Activated B cell treated with CpG ODN at 0.5 μM for 24 hours (primary cell): ENCODE measurements at regions not wholly inside any gene's neighbourhood (a gene's known extent, or its start where the extent isn't known, plus 50 kb on each side); places are given as distances from the start of the nearest gene placed in this dataset.

Experiments used
- ATAC-seq: fragments of 200-7000 bp; cut with Tn5 transposase; one replicate; pipeline ENCODE4 v1.10.0; 2021; ENCODE audit warnings: low read depth, mild to moderate bottlenecking, moderate library complexity
- CTCF ChIA-PET: fragments of 350-600 bp; sonication (Branson Sonifier 250); formaldehyde crosslinking; loops from one replicate; lab custom pipeline; 2021; ENCODE audit warnings: antibody characterized with exemption; lab: Charles Lee
- POLR2A ChIA-PET: fragments of 350-600 bp; sonication (Branson Sonifier 250); formaldehyde crosslinking; loops from one replicate; lab custom pipeline; 2021; ENCODE audit warnings: antibody characterized with exemption; lab: Charles Lee
- DNase-seq: peaks from one replicate; pipeline ENCODE4 v3.0.0; 2022
- H3K27ac Mint-ChIP-seq: one replicate; pipeline ENCODE4 v1.8.0; 2020; ENCODE audit warnings: mixed read lengths
- H3K27me3 Mint-ChIP-seq: one replicate; pipeline ENCODE4 v1.8.0; 2021; ENCODE audit warnings: mixed read lengths
- H3K36me3 Mint-ChIP-seq: one replicate; pipeline ENCODE4 v1.8.0; 2021; ENCODE audit warnings: low read depth, mixed read lengths
- H3K4me1 Mint-ChIP-seq: one replicate; pipeline ENCODE4 v1.8.0; 2021; ENCODE audit warnings: mixed read lengths
- H3K4me3 Mint-ChIP-seq: one replicate; pipeline ENCODE4 v1.8.0; 2020; ENCODE audit warnings: mild to moderate bottlenecking, mixed read lengths
- H3K9me3 Mint-ChIP-seq: one replicate; pipeline ENCODE4 v1.8.0; 2020; ENCODE audit warnings: mixed read lengths
- intact Hi-C: fragments of 100-400 bp; cut with micrococcal nuclease; formaldehyde crosslinking; loops from one replicate; pipeline ENCODE4 v1.15.1; 2024
- TF ChIP-seq, protein P1 (sequence below): fragments of 200-600 bp; IDR thresholded peaks from one replicate; pipeline ENCODE4 v1.8.0; 2022; ENCODE audit warnings: antibody characterized with exemption, mild to moderate bottlenecking

DNA sequence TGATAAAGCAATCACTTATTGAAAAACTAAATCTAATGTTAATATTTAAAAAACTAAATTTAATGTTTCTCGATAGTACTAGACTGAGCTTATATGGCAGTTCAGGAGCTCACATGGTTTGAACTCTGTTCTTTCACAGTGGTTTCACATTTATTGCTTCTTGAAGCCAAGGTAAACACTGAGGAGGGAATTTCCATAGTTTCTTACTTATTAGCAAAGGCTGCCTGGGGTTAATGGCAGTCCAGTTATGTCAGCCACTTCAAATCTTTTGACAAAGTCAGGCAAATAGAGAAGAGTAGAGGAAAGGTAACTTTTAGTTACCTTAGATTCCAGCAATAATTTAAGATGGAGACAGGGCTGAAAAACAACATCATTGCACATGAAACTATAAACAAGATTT is 831.5 kb downstream of the ROBO2 start:
- TF ChIP-seq, protein P1, sequence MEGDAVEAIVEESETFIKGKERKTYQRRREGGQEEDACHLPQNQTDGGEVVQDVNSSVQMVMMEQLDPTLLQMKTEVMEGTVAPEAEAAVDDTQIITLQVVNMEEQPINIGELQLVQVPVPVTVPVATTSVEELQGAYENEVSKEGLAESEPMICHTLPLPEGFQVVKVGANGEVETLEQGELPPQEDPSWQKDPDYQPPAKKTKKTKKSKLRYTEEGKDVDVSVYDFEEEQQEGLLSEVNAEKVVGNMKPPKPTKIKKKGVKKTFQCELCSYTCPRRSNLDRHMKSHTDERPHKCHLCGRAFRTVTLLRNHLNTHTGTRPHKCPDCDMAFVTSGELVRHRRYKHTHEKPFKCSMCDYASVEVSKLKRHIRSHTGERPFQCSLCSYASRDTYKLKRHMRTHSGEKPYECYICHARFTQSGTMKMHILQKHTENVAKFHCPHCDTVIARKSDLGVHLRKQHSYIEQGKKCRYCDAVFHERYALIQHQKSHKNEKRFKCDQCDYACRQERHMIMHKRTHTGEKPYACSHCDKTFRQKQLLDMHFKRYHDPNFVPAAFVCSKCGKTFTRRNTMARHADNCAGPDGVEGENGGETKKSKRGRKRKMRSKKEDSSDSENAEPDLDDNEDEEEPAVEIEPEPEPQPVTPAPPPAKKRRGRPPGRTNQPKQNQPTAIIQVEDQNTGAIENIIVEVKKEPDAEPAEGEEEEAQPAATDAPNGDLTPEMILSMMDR: no peak
- H3K4me1 Mint-ChIP-seq: no peaks in the 10 kb centered on the region
- H3K36me3 Mint-ChIP-seq: no peaks in the 10 kb centered on the region
- H3K4me3 Mint-ChIP-seq: no peak overlapping the region
- intact Hi-C loops: no loop called here
- ChIA-PET CTCF (no interaction called here), POLR2A (no interaction called here)
- no peaks in the 10 kb centered on the region for H3K27me3 Mint-ChIP-seq
- peaks cover 8% of the 10 kb centered on the region for H3K9me3 Mint-ChIP-seq
- DNase-seq (no peak), ATAC-seq (no peak)
- no peak overlapping the region for H3K27ac Mint-ChIP-seq

DNA sequence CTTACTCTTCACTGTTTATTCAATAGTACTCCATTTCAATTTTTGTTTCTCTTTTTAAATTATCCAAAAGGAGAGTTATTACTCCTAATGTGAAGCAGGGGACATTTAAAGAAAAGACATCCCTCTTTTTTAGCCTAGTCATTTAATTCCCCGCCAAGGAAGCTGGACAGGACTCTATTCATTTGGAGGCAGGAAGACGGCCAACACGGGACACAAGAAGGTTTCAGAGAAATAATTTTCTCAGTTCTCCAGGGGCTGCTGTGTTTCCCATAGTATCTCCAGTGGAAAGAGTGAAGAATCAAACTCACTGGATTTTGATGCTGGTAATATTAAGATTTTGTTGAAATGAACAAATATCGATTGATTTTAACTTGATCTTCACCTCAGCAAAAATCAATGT is 833.7 kb downstream of the ROBO2 start:
- Mint-ChIP-seq H3K27me3 (no peaks in the 10 kb centered on the region), H3K36me3 (no peaks in the 10 kb centered on the region), H3K27ac (no peak overlapping the region), H3K4me1 (no peaks in the 10 kb centered on the region), H3K9me3 (peaks cover 17% of the 10 kb centered on the region), H3K4me3 (no peak overlapping the region)
- CTCF ChIA-PET: no interaction called here
- intact Hi-C loops: no loop called here
- ATAC-seq (no peak), DNase-seq (no peak)
- TF ChIP-seq, protein P1: no peak
- POLR2A ChIA-PET: no interaction called here

DNA sequence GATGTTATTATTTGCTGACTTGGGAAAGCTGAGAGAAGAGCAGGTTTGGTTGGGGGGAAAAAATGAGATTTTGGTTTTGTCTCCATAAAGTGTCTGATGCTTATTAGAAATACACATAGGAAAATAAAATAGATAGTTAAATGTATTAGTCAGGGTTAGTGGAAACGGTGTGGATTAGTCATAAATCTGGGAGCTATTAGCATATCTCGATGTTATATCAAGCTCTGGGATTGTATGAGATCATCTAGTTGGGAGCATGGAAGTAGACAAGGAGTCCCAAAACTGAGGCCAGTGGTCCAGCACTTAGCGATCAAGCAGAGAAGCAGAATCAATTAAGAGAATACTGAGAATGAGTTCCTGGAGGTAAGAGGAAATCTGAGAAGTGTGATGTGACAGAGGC is 845.5 kb downstream of the ROBO2 start:
- POLR2A ChIA-PET: no interaction called here
- H3K4me1 Mint-ChIP-seq: no peaks in the 10 kb centered on the region
- intact Hi-C loops: no loop called here
- no peak overlapping the region for H3K4me3 Mint-ChIP-seq
- DNase-seq (no peak), ATAC-seq (no peak)
- TF ChIP-seq, protein P1: no peak
- CTCF ChIA-PET: no interaction called here
- H3K27ac Mint-ChIP-seq: no peak overlapping the region
- H3K27me3 Mint-ChIP-seq: no peaks in the 10 kb centered on the region
- no peaks in the 10 kb centered on the region for H3K9me3 Mint-ChIP-seq
- no peaks in the 10 kb centered on the region for H3K36me3 Mint-ChIP-seq

- Mint-ChIP-seq H3K4me1 (no peaks in the 10 kb centered on the region), H3K9me3 (no peaks in the 10 kb centered on the region), H3K27ac (no peak overlapping the region), H3K36me3 (no peaks in the 10 kb centered on the region), H3K27me3 (no peaks in the 10 kb centered on the region), H3K4me3 (no peak overlapping the region)
- CTCF ChIA-PET: no interaction called here
- intact Hi-C loops: no loop called here
- no peak for ATAC-seq
- TF ChIP-seq, protein P1: no peak
- no peak for DNase-seq
- POLR2A ChIA-PET: no interaction called here
Measured at GRCh38 chr3:77887611-77888010, 847.7 kb downstream of the ROBO2 start.

- TF ChIP-seq, protein P1: no peak
- Mint-ChIP-seq H3K36me3 (no peaks in the 10 kb centered on the region), H3K27ac (no peak overlapping the region), H3K27me3 (no peaks in the 10 kb centered on the region), H3K9me3 (no peaks in the 10 kb centered on the region), H3K4me3 (no peak overlapping the region), H3K4me1 (no peaks in the 10 kb centered on the region)
- ATAC-seq (no peak), DNase-seq (no peak)
- POLR2A ChIA-PET: no interaction called here
- intact Hi-C loops: no loop called here
- CTCF ChIA-PET: no interaction called here
Measured at GRCh38 chr3:77889616-77890015, 849.7 kb downstream of the ROBO2 start.
